Esophagus squamous epithelium (tissue), 4 donors: ENCODE measurements at regions not wholly inside any gene's neighbourhood (a gene's known extent, or its start where the extent isn't known, plus 50 kb on each side); places are given as distances from the start of the nearest gene placed in this dataset.

Experiments
- CTCF ChIP-seq, 6 experiments: fragments of 450-650 bp in 4 of 6; fragments of 200-600 bp in 2 of 6; sonication (generic) in 2 of 6; IDR thresholded peaks; one replicate each; pipeline ENCODE4 v1.5.1; 2016 to 2019; ENCODE audit warnings: antibody characterized with exemption in 6 of 6, mild to moderate bottlenecking in 4 of 6, moderate library complexity in 4 of 6
- POLR2A ChIP-seq, 4 donors: fragments of 450-650 bp; IDR thresholded peaks; one replicate each; pipeline ENCODE4 v1.6.1; 2017; ENCODE audit warnings: antibody characterized with exemption in 4 of 4, mild to moderate bottlenecking in 4 of 4, moderate library complexity in 3 of 4

- TF ChIP-seq CTCF (IDR thresholded peaks at IDR 0.05) (no peak), POLR2A (IDR thresholded peaks at IDR 0.05) (no peak)
Measured at GRCh38 chr1:61017651-61018050, 64.7 kb upstream of the NFIA start.
